Liver (tissue), 8 donors: ENCODE measurements at regions not wholly inside any gene's neighbourhood (a gene's known extent, or its start where the extent isn't known, plus 50 kb on each side); places are given as distances from the start of the nearest gene placed in this dataset.

ENCODE experiments used
- DNase-seq: peaks from one replicate; pipeline ENCODE4 v3.0.0-alpha.2; 2017; ENCODE audit warnings: low spot score
- H3K27ac ChIP-seq, 2 donors: one replicate each; pipeline ENCODE4 v1.7.0; 2013; ENCODE audit warnings: inconsistent platforms in 2 of 2, low read length in 2 of 2, control low read depth in 1 of 2, low read depth in 1 of 2, mild to moderate bottlenecking in 1 of 2
- H3K27me3 ChIP-seq, 4 donors: one replicate each; pipeline versions ENCODE4 v1.6.1 to v1.7.0; 2013; ENCODE audit warnings: low read length in 3 of 4, inconsistent platforms in 1 of 4, mild to moderate bottlenecking in 1 of 4, moderate library complexity in 1 of 4; ENCODE audit not compliant: control insufficient read depth in 4 of 4, insufficient read depth in 4 of 4
- H3K36me3 ChIP-seq, 4 donors: one replicate each; pipeline versions ENCODE4 v1.6.1 to v1.7.0; 2013; ENCODE audit warnings: low read length in 3 of 4, mild to moderate bottlenecking in 3 of 4, low read depth in 1 of 4, moderate library complexity in 1 of 4; ENCODE audit not compliant: control insufficient read depth in 4 of 4, insufficient read depth in 3 of 4
- H3K4me1 ChIP-seq, 4 donors: one replicate each; pipeline versions ENCODE4 v1.6.1 to v1.7.0; 2013; ENCODE audit warnings: low read length in 3 of 4, mild to moderate bottlenecking in 3 of 4, moderate library complexity in 1 of 4; ENCODE audit not compliant: control insufficient read depth in 4 of 4, insufficient read depth in 4 of 4
- H3K4me3 ChIP-seq, 3 donors: one replicate each; pipeline versions ENCODE4 v1.6.1 to v1.7.0; 2013; ENCODE audit warnings: low read length in 3 of 3, control low read depth in 1 of 3, low read depth in 1 of 3, mild to moderate bottlenecking in 1 of 3
- H3K9ac ChIP-seq, 2 donors: one replicate each; pipeline ENCODE4 v1.7.0; 2013; ENCODE audit warnings: low read length in 2 of 2, mild to moderate bottlenecking in 2 of 2, moderate library complexity in 2 of 2, control low read depth in 1 of 2, low read depth in 1 of 2
- H3K9me3 ChIP-seq, 4 donors: one replicate each; pipeline versions ENCODE4 v1.6.1 to v1.7.0; 2013; ENCODE audit warnings: low read length in 3 of 4; ENCODE audit not compliant: control insufficient read depth in 4 of 4
- FOXA1 ChIP-seq: IDR thresholded peaks from 2 replicates; pipeline ENCODE4 v1.6.1; 2016; ENCODE audit warnings: antibody characterized with exemption
- GABPA ChIP-seq, 2 donors: IDR thresholded peaks in 1 of 2; conservative IDR thresholded peaks in 1 of 2; 2 replicates each; pipeline ENCODE4 v1.6.1; 2016; ENCODE audit warnings: antibody characterized with exemption in 2 of 2, mild to moderate bottlenecking in 1 of 2, moderate library complexity in 1 of 2
- HNF4A ChIP-seq, 2 donors: conservative IDR thresholded peaks; 2 replicates each; pipeline ENCODE4 v1.6.1; 2016; ENCODE audit warnings: antibody characterized with exemption in 2 of 2, mild to moderate bottlenecking in 2 of 2
- JUND ChIP-seq, 2 donors: IDR thresholded peaks; 2 replicates each; pipeline ENCODE4 v1.6.1; 2016; ENCODE audit warnings: antibody characterized with exemption in 2 of 2
- NR2F2 ChIP-seq: IDR thresholded peaks from 2 replicates; pipeline ENCODE4 v1.6.1; 2016; ENCODE audit warnings: antibody characterized with exemption
- RAD21 ChIP-seq, 2 donors: IDR thresholded peaks; 2 replicates each; pipeline ENCODE4 v1.6.1; 2016; ENCODE audit warnings: antibody characterized with exemption in 2 of 2, mild to moderate bottlenecking in 2 of 2
- SP1 ChIP-seq: IDR thresholded peaks from 2 replicates; pipeline ENCODE4 v1.6.1; 2018; ENCODE audit warnings: antibody characterized with exemption, mild to moderate bottlenecking
- TAF1 ChIP-seq: conservative IDR thresholded peaks from 2 replicates; pipeline ENCODE4 v1.6.1; 2016; ENCODE audit warnings: antibody characterized with exemption, mild to moderate bottlenecking
- WGBS: extraction: QIAGEN DNeasy Blood & Tissue Kit; methylation state at CpG from one replicate; pipeline ENCODE4 v1.1.7; 2013; 5-methylcytosine and 5-hydroxymethylcytosine counted together
- TF ChIP-seq, protein P1 (sequence below): IDR thresholded peaks from 2 replicates; pipeline ENCODE4 v1.6.1; 2016; ENCODE audit warnings: antibody characterized with exemption
- TF ChIP-seq, protein P2 (sequence below): IDR thresholded peaks from 2 replicates; pipeline ENCODE4 v1.6.1; 2016; ENCODE audit warnings: antibody characterized with exemption, mild to moderate bottlenecking
- TF ChIP-seq, protein P3 (sequence below): IDR thresholded peaks from 2 replicates; pipeline ENCODE4 v1.6.1; 2016; ENCODE audit warnings: antibody characterized with exemption
- TF ChIP-seq, protein P4 (sequence below): fragments of 150-350 bp; IDR thresholded peaks from 2 replicates; pipeline ENCODE4 v1.5.1; 2017; ENCODE audit warnings: improper control_type of control experiment, low read depth, low read length; ENCODE audit not compliant: missing input control
- donor health status: healthy.
- donor health status: healthy.
- donor health status: healthy.
- donor health status: healthy.
- donor health status: healthy.

DNA sequence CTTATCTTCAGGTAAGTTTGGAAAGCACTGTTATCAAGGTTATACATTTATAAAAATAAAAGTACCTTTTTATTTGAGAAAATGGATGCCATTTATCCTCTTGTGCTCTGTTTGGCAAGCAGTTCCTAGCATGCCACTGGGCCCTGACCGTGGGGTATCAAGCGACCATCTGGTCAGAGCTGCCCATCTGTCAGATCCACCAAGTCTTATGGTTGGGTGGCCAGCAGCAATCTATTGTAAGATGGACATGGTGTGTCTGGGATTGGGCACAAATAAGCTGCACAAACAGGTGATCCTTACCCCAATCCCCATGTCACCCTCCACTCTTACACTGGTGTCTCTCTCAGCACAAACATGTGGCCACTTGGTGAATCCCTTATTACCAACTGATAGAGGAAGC is 178.5 kb downstream of the DLEU7 start:
- Histone ChIP-seq H3K27me3 (no peaks in the 10 kb centered on the region), H3K36me3 (no peaks in the 10 kb centered on the region), H3K4me1 (no peaks in the 10 kb centered on the region), H3K27ac (no peak overlapping the region), H3K4me3 (no peak overlapping the region), H3K9ac (no peak overlapping the region), H3K9me3 (no peaks in the 10 kb centered on the region)
- TF ChIP-seq TAF1 (no peak), SP1 (no peak), JUND (IDR thresholded peaks at IDR 0.05) (no peak), FOXA1 (no peak)
- WGBS: 93% methylated on average over 2 of the region's 2 CpGs
- no peak for DNase-seq

DNA sequence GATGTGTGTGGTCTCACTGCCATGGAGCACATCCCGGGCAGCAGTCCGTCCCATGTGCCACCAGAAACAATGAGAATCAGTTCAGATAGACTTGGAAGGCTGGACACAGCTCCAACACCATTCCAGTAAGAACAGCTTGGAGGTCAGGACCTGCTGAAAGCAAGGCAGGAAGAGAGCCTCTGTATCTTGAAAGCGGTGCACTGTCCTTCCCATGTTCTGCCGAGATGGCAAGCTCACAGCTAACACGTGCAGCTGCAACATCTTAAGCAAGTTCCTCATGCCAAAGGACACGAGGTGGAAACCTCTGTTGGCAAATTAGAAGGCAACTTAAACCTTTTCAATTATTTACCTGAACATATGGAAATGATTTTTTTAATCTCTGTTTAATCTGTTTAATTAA is 175.4 kb downstream of the DLEU7 start:
- no peaks in the 10 kb centered on the region for H3K4me1 ChIP-seq
- WGBS: 74% methylated on average over 6 of the region's 6 CpGs
- no peak overlapping the region for H3K4me3 ChIP-seq
- no peak overlapping the region for H3K27ac ChIP-seq
- H3K27me3 ChIP-seq: no peaks in the 10 kb centered on the region
- H3K9ac ChIP-seq: no peak overlapping the region
- no peaks in the 10 kb centered on the region for H3K36me3 ChIP-seq
- no peaks in the 10 kb centered on the region for H3K9me3 ChIP-seq
- DNase-seq: no peak
- TF ChIP-seq NR2F2 (no peak), TAF1 (no peak), GABPA (IDR thresholded peaks at IDR 0.05 in 1 of 2, conservative IDR thresholded peaks at IDR 0.05 in 1 of 2) (no peak), RAD21 (IDR thresholded peaks at IDR 0.05) (no peak), HNF4A (conservative IDR thresholded peaks at IDR 0.05) (no peak), JUND (IDR thresholded peaks at IDR 0.05) (no peak)
- TF ChIP-seq, protein P1, sequence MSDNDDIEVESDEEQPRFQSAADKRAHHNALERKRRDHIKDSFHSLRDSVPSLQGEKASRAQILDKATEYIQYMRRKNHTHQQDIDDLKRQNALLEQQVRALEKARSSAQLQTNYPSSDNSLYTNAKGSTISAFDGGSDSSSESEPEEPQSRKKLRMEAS: no peak
- TF ChIP-seq, protein P2, sequence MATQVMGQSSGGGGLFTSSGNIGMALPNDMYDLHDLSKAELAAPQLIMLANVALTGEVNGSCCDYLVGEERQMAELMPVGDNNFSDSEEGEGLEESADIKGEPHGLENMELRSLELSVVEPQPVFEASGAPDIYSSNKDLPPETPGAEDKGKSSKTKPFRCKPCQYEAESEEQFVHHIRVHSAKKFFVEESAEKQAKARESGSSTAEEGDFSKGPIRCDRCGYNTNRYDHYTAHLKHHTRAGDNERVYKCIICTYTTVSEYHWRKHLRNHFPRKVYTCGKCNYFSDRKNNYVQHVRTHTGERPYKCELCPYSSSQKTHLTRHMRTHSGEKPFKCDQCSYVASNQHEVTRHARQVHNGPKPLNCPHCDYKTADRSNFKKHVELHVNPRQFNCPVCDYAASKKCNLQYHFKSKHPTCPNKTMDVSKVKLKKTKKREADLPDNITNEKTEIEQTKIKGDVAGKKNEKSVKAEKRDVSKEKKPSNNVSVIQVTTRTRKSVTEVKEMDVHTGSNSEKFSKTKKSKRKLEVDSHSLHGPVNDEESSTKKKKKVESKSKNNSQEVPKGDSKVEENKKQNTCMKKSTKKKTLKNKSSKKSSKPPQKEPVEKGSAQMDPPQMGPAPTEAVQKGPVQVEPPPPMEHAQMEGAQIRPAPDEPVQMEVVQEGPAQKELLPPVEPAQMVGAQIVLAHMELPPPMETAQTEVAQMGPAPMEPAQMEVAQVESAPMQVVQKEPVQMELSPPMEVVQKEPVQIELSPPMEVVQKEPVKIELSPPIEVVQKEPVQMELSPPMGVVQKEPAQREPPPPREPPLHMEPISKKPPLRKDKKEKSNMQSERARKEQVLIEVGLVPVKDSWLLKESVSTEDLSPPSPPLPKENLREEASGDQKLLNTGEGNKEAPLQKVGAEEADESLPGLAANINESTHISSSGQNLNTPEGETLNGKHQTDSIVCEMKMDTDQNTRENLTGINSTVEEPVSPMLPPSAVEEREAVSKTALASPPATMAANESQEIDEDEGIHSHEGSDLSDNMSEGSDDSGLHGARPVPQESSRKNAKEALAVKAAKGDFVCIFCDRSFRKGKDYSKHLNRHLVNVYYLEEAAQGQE: no peak
- TF ChIP-seq, protein P3, sequence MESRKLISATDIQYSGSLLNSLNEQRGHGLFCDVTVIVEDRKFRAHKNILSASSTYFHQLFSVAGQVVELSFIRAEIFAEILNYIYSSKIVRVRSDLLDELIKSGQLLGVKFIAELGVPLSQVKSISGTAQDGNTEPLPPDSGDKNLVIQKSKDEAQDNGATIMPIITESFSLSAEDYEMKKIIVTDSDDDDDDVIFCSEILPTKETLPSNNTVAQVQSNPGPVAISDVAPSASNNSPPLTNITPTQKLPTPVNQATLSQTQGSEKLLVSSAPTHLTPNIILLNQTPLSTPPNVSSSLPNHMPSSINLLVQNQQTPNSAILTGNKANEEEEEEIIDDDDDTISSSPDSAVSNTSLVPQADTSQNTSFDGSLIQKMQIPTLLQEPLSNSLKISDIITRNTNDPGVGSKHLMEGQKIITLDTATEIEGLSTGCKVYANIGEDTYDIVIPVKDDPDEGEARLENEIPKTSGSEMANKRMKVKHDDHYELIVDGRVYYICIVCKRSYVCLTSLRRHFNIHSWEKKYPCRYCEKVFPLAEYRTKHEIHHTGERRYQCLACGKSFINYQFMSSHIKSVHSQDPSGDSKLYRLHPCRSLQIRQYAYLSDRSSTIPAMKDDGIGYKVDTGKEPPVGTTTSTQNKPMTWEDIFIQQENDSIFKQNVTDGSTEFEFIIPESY: no peak
- TF ChIP-seq, protein P4, sequence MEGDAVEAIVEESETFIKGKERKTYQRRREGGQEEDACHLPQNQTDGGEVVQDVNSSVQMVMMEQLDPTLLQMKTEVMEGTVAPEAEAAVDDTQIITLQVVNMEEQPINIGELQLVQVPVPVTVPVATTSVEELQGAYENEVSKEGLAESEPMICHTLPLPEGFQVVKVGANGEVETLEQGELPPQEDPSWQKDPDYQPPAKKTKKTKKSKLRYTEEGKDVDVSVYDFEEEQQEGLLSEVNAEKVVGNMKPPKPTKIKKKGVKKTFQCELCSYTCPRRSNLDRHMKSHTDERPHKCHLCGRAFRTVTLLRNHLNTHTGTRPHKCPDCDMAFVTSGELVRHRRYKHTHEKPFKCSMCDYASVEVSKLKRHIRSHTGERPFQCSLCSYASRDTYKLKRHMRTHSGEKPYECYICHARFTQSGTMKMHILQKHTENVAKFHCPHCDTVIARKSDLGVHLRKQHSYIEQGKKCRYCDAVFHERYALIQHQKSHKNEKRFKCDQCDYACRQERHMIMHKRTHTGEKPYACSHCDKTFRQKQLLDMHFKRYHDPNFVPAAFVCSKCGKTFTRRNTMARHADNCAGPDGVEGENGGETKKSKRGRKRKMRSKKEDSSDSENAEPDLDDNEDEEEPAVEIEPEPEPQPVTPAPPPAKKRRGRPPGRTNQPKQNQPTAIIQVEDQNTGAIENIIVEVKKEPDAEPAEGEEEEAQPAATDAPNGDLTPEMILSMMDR: no peak
